Esophagus squamous epithelium (tissue), 4 donors: ENCODE measurements at regions not wholly inside any gene's neighbourhood (a gene's known extent, or its start where the extent isn't known, plus 50 kb on each side); places are given as distances from the start of the nearest gene placed in this dataset.

Experiments used
- CTCF ChIP-seq, 6 experiments: fragments of 450-650 bp in 4 of 6; fragments of 200-600 bp in 2 of 6; sonication (generic) in 2 of 6; IDR thresholded peaks; one replicate each; pipeline ENCODE4 v1.5.1; 2016 to 2019; ENCODE audit warnings: antibody characterized with exemption in 6 of 6, mild to moderate bottlenecking in 4 of 6, moderate library complexity in 4 of 6
- POLR2A ChIP-seq, 4 donors: fragments of 450-650 bp; IDR thresholded peaks; one replicate each; pipeline ENCODE4 v1.6.1; 2017; ENCODE audit warnings: antibody characterized with exemption in 4 of 4, mild to moderate bottlenecking in 4 of 4, moderate library complexity in 3 of 4

- TF ChIP-seq CTCF (IDR thresholded peaks at IDR 0.05) (no peak), POLR2A (IDR thresholded peaks at IDR 0.05) (no peak)
Measured at GRCh38 chr3:153680526-153680925, 440.7 kb upstream of the ARHGEF26 start.
